ENCODE measurements at regions not wholly inside any gene's neighbourhood (a gene's known extent, or its start where the extent isn't known, plus 50 kb on each side); places are given as distances from the start of the nearest gene placed in this dataset.

GRCh38 chr7:89456556-89456955 is 661.0 kb upstream of the TEX47 start:
- TF ChIP-seq CTCF (IDR thresholded peaks at IDR 0.05) (no peak), POLR2A (IDR thresholded peaks at IDR 0.05) (no peak)

Data from right lobe of liver (tissue), 4 donors.